HEK293T (cell line): ENCODE measurements at regions not wholly inside any gene's neighbourhood (a gene's known extent, or its start where the extent isn't known, plus 50 kb on each side); places are given as distances from the start of the nearest gene placed in this dataset.

Experiments used
- BHLHE40 ChIP-seq: fragments of 450-650 bp; IDR thresholded peaks from 2 replicates; pipeline ENCODE4 v1.6.1; 2016; ENCODE audit warnings: mild to moderate bottlenecking, moderate library complexity, borderline replicate concordance
- ELF4 ChIP-seq: fragments of 450-650 bp; IDR thresholded peaks from 2 replicates; pipeline ENCODE4 v1.6.1; 2017; ENCODE audit warnings: antibody characterized with exemption
- FOXM1 ChIP-seq: fragments of 450-650 bp; IDR thresholded peaks from 2 replicates; pipeline ENCODE4 v1.6.1; 2017; ENCODE audit warnings: mild to moderate bottlenecking, borderline replicate concordance
- HDGF ChIP-seq: fragments of 450-650 bp; IDR thresholded peaks from 2 replicates; pipeline ENCODE4 v1.6.1; 2017; ENCODE audit warnings: antibody characterized with exemption, borderline replicate concordance
- L3MBTL2 ChIP-seq: fragments of 450-650 bp; conservative IDR thresholded peaks from 2 replicates; pipeline ENCODE4 v1.6.1; 2016; ENCODE audit warnings: mild to moderate bottlenecking
- PKNOX1 ChIP-seq: fragments of 450-650 bp; IDR thresholded peaks from 2 replicates; pipeline ENCODE4 v1.6.1; 2016
- SP1 ChIP-seq: fragments of 450-650 bp; IDR thresholded peaks from 2 replicates; pipeline ENCODE4 v1.6.1; 2017
- SUZ12 ChIP-seq: fragments of 450-650 bp; IDR thresholded peaks from 2 replicates; pipeline ENCODE4 v1.6.1; 2016; ENCODE audit warnings: mild to moderate bottlenecking

- TF ChIP-seq L3MBTL2: no peak
- no peak for TF ChIP-seq ELF4
- TF ChIP-seq PKNOX1: no peak
- TF ChIP-seq SP1: no peak
- TF ChIP-seq SUZ12: no peak
- no peak for TF ChIP-seq FOXM1
- no peak for TF ChIP-seq BHLHE40
- no peak for TF ChIP-seq HDGF
Measured at GRCh38 chr6:109284675-109285074, 97.6 kb downstream of the CD164 start.
